ENCODE measurements at regions not wholly inside any gene's neighbourhood (a gene's known extent, or its start where the extent isn't known, plus 50 kb on each side); places are given as distances from the start of the nearest gene placed in this dataset.

DNA sequence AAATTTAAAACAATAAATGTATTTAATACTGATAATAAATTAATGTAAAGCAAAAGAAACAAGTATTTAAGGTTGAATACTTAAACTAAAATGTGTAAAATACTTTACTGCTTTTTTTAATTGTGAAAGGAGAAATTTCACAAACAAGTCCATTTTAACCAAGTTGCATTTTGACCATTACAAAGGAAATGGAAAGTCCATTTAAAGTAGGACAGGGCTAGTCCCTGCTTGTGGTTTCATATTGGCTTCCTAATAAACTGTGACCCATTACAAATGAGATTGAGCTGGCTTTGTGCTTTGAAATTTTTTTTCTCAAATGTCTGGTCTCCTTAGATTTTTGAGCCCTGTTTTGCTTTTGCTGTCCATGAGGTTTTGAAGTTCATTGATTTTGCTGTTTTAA lies 527.6 kb downstream of the MAFB start:
- no peak for DNase-seq
- no peaks in the 10 kb centered on the region for H3K27me3 ChIP-seq
- intact Hi-C loops (cut with DNase I; ENCODE audit: low total_unique reads): no loop called here
- H3K9me3 ChIP-seq: no peaks in the 10 kb centered on the region
- H3K4me1 ChIP-seq: no peaks in the 10 kb centered on the region
- H3K36me3 ChIP-seq: no peaks in the 10 kb centered on the region
- no peak for TF ChIP-seq CTCF (IDR thresholded peaks at IDR 0.05)
- no peak for TF ChIP-seq EP300 (IDR thresholded peaks at IDR 0.05)
- no peak for TF ChIP-seq POLR2A (IDR thresholded peaks at IDR 0.05)
- no peak for TF ChIP-seq POLR2AphosphoS5 (IDR thresholded peaks at IDR 0.05)
- no peak overlapping the region for H3K4me3 ChIP-seq
- no peak overlapping the region for H3K27ac ChIP-seq

- Histone ChIP-seq H3K27ac (no peak overlapping the region), H3K4me1 (no peaks in the 10 kb centered on the region), H3K27me3 (no peaks in the 10 kb centered on the region), H3K36me3 (no peaks in the 10 kb centered on the region), H3K9me3 (no peaks in the 10 kb centered on the region), H3K4me3 (no peak overlapping the region)
- TF ChIP-seq CTCF (IDR thresholded peaks at IDR 0.05) (peak in 3 of 7 experiments; percentile 32 to 56 (median 41)), POLR2A (IDR thresholded peaks at IDR 0.05) (no peak)
- WGBS, 5 donors: 58 to 69% (median 67%) methylated on average over 7 of the region's 7 CpGs
- intact Hi-C loops (cut with DNase I; ENCODE audit: low total_unique reads): no loop called here
- peak; percentile 27 to 75 for DNase-seq
Observed at GRCh38 chr20:40160097-40160550, 528.9 kb downstream of the MAFB start.

- 80 to 89% (median 84%) methylated on average over 5 of the region's 5 CpGs for WGBS, 5 donors
- H3K4me1 ChIP-seq: no peaks in the 10 kb centered on the region
- no peaks in the 10 kb centered on the region for H3K27me3 ChIP-seq
- intact Hi-C loops (cut with DNase I; ENCODE audit: low total_unique reads): no loop called here
- no peak for DNase-seq
- H3K4me3 ChIP-seq: no peak overlapping the region
- H3K36me3 ChIP-seq: no peaks in the 10 kb centered on the region
- H3K9me3 ChIP-seq: no peaks in the 10 kb centered on the region
- H3K27ac ChIP-seq: no peak overlapping the region
- TF ChIP-seq POLR2AphosphoS5 (IDR thresholded peaks at IDR 0.05): no peak
- no peak for TF ChIP-seq CTCF (IDR thresholded peaks at IDR 0.05)
- TF ChIP-seq POLR2A (IDR thresholded peaks at IDR 0.05): no peak
- TF ChIP-seq EP300 (IDR thresholded peaks at IDR 0.05): no peak
Observed at GRCh38 chr20:40159276-40159675, 529.8 kb downstream of the MAFB start.

DNA sequence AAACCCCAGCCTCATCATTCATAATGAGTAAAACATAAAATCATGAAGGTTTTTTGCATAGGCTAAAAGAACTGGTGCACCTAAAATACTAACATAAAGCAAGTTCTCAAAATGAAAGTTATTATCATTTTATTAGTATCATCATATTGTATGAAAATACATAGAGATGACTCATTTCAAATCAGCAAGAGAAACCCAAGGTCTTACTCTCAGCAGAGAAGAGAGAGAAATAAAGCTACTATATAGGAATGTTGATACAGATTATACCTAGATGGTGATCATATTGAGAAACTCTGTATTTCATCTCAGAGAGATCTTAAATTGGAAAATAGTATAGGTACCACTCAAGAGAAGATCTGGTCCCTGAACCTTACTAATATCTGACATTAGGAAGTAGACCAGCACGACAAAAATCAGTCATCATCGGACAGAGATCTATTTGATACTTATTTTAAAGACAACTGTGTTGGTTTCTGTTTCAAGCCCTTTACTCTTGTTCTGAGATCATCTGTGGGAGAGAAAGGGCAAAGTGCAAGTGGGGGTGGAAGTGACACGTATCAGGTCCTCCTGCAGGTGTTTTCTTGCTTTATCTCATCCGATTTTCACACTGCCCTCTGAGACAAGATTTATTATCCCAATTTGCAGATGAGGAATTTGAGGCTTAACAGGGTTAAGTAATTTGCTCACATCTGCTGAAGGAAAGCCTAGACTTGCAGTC lies 532.3 kb downstream of the MAFB start:
- no peak overlapping the region for H3K4me3 ChIP-seq
- no peak overlapping the region for H3K27ac ChIP-seq
- no peak for DNase-seq
- no peaks in the 10 kb centered on the region for H3K4me1 ChIP-seq
- intact Hi-C loops (cut with DNase I; ENCODE audit: low total_unique reads): no loop called here
- H3K36me3 ChIP-seq: no peaks in the 10 kb centered on the region
- TF ChIP-seq POLR2AphosphoS5 (IDR thresholded peaks at IDR 0.05): no peak
- TF ChIP-seq POLR2A (IDR thresholded peaks at IDR 0.05): no peak
- TF ChIP-seq EP300 (IDR thresholded peaks at IDR 0.05): no peak
- TF ChIP-seq CTCF (IDR thresholded peaks at IDR 0.05): no peak
- 38 to 54% (median 51%) methylated on average over 4 of the region's 4 CpGs for WGBS, 5 donors
- no peaks in the 10 kb centered on the region for H3K27me3 ChIP-seq
- no peaks in the 10 kb centered on the region for H3K9me3 ChIP-seq

Data from stomach (tissue), 8 donors.